GM23338 (cell line): ENCODE measurements at regions not wholly inside any gene's neighbourhood (a gene's known extent, or its start where the extent isn't known, plus 50 kb on each side); places are given as distances from the start of the nearest gene placed in this dataset.
A peak's percentile ranks its signal among the peaks of the same experiment; 100 is the strongest.

Experiments
- ATAC-seq: fragments of 200-7000 bp; cut with Tn5 transposase; 3 replicates; pipeline ENCODE4 v1.9.1; 2020
- DNase-seq: peaks from one replicate; pipeline ENCODE4 v3.0.0-alpha.2; 2015; ENCODE audit warnings: low spot score
- H2AFZ ChIP-seq: fragments of 200-600 bp; sonication (generic); 2 replicates; pipeline ENCODE4 v1.8.0; 2016; ENCODE audit warnings: antibody characterized with exemption, mild to moderate bottlenecking, moderate library complexity
- H3F3A ChIP-seq: fragments of 200-600 bp; sonication (generic); replicated peaks from 2 replicates; pipeline ENCODE4 v1.8.0; 2017; ENCODE audit warnings: antibody characterized with exemption, mixed run types, low read depth
- H3K27ac ChIP-seq: fragments of 200-600 bp; sonication (generic); 2 replicates; pipeline ENCODE4 v1.6.1; 2016; ENCODE audit warnings: low read depth
- H3K27me3 ChIP-seq: fragments of 200-600 bp; sonication (generic); 2 replicates; pipeline ENCODE4 v1.8.0; 2016; ENCODE audit warnings: mild to moderate bottlenecking, mixed run types, moderate library complexity; ENCODE audit not compliant: insufficient read depth
- H3K36me3 ChIP-seq: fragments of 200-600 bp; sonication (generic); 2 replicates; pipeline ENCODE4 v1.8.0; 2016; ENCODE audit warnings: mild to moderate bottlenecking; ENCODE audit not compliant: insufficient read depth
- H3K4me1 ChIP-seq: fragments of 200-600 bp; sonication (generic); 2 replicates; pipeline ENCODE4 v1.8.0; 2016; ENCODE audit warnings: mild to moderate bottlenecking, moderate library complexity; ENCODE audit not compliant: insufficient read depth
- H3K4me2 ChIP-seq: fragments of 200-600 bp; sonication (generic); 2 replicates; pipeline ENCODE4 v1.7.1; 2017; ENCODE audit warnings: mixed run types
- H3K4me3 ChIP-seq: fragments of 200-600 bp; sonication (generic); 2 replicates; pipeline ENCODE4 v1.6.1; 2016; ENCODE audit warnings: mixed run types
- H3K79me2 ChIP-seq: fragments of 200-600 bp; sonication (generic); replicated peaks from 2 replicates; pipeline ENCODE4 v1.8.0; 2017; ENCODE audit warnings: mild to moderate bottlenecking; ENCODE audit not compliant: insufficient read depth
- H3K9me2 ChIP-seq: fragments of 200-600 bp; sonication (generic); 2 replicates; pipeline ENCODE4 v1.8.0; 2017; ENCODE audit not compliant: insufficient read depth
- H4K20me1 ChIP-seq: fragments of 200-600 bp; sonication (generic); replicated peaks from 2 replicates; pipeline ENCODE4 v1.8.0; 2017; ENCODE audit warnings: mild to moderate bottlenecking; ENCODE audit not compliant: insufficient read depth
- H3K27ac Mint-ChIP-seq: 2 replicates; pipeline ENCODE4 v1.8.0; 2020; ENCODE audit warnings: inconsistent platforms, mild to moderate bottlenecking, moderate library complexity, mixed read lengths
- H3K27me3 Mint-ChIP-seq: 3 replicates; pipeline ENCODE4 v1.8.0; 2022; ENCODE audit warnings: low read depth, mild to moderate bottlenecking, moderate library complexity, mixed read lengths, inconsistent platforms; ENCODE audit not compliant: insufficient read depth, poor library complexity
- H3K36me3 Mint-ChIP-seq: 3 replicates; pipeline ENCODE4 v1.8.0; 2021; ENCODE audit warnings: low read depth, mild to moderate bottlenecking, inconsistent platforms, moderate library complexity, mixed read lengths
- H3K4me1 Mint-ChIP-seq: 3 replicates; pipeline ENCODE4 v1.8.0; 2020; ENCODE audit warnings: mild to moderate bottlenecking, inconsistent platforms, mixed read lengths
- H3K4me3 Mint-ChIP-seq: 3 replicates; pipeline ENCODE4 v1.8.0; 2021; ENCODE audit warnings: moderate library complexity, mild to moderate bottlenecking, inconsistent platforms, mixed read lengths
- H3K9me3 Mint-ChIP-seq: 3 replicates; pipeline ENCODE4 v1.8.0; 2020; ENCODE audit warnings: moderate library complexity, mild to moderate bottlenecking, inconsistent platforms, mixed read lengths
- CREB1 ChIP-seq: fragments of 250-450 bp; sonication (Bioruptor Pico); IDR thresholded peaks from 2 replicates; pipeline ENCODE4 v1.5.0; 2020; ENCODE audit warnings: low read depth, mild to moderate bottlenecking, moderate library complexity
- EZH2 ChIP-seq: fragments of 200-600 bp; sonication (generic); IDR thresholded peaks from one replicate; pipeline ENCODE4 v1.8.0; 2017; ENCODE audit warnings: antibody characterized with exemption, mild to moderate bottlenecking, low read depth; ENCODE audit not compliant: unreplicated experiment
- EZH2phosphoT487 ChIP-seq: fragments of 200-600 bp; sonication (generic); IDR thresholded peaks from one replicate; pipeline ENCODE4 v1.8.1; 2018; ENCODE audit warnings: antibody characterized with exemption; ENCODE audit not compliant: unreplicated experiment
- JUNB ChIP-seq: IDR thresholded peaks from one replicate; pipeline ENCODE4 v1.6.1; 2016; ENCODE audit warnings: antibody characterized with exemption; ENCODE audit not compliant: unreplicated experiment
- NANOG ChIP-seq: IDR thresholded peaks from 2 replicates; pipeline ENCODE4 v1.6.1; 2016; ENCODE audit warnings: antibody characterized with exemption, borderline replicate concordance
- POLR2AphosphoS5 ChIP-seq: IDR thresholded peaks from 2 replicates; pipeline ENCODE4 v1.6.1; 2016; ENCODE audit warnings: antibody characterized with exemption, low read depth
- STAT1 ChIP-seq: IDR thresholded peaks from one replicate; pipeline ENCODE4 v1.6.1; 2016; ENCODE audit warnings: antibody characterized with exemption; ENCODE audit not compliant: unreplicated experiment
- ZNF114 ChIP-seq: fragments of 250-450 bp; sonication (Bioruptor Pico); IDR thresholded peaks from 2 replicates; pipeline ENCODE4 v1.5.0; 2020; ENCODE audit warnings: mild to moderate bottlenecking, moderate library complexity
- ZNF331 ChIP-seq: fragments of 250-450 bp; sonication (Bioruptor Pico); IDR thresholded peaks from 2 replicates; pipeline ENCODE4 v1.5.0; 2020; ENCODE audit warnings: low read depth, mild to moderate bottlenecking, moderate library complexity
- TF ChIP-seq, protein P1 (sequence below): IDR thresholded peaks from one replicate; pipeline ENCODE4 v1.6.1; 2018; ENCODE audit warnings: antibody characterized with exemption; ENCODE audit not compliant: unreplicated experiment
- TF ChIP-seq, protein P2 (sequence below): IDR thresholded peaks from 2 replicates; pipeline ENCODE4 v1.6.1; 2016; ENCODE audit warnings: antibody characterized with exemption
- TF ChIP-seq, protein P3 (sequence below): fragments of 250-450 bp; sonication (Bioruptor Pico); IDR thresholded peaks from 2 replicates; pipeline ENCODE4 v1.5.0; 2020; ENCODE audit warnings: mild to moderate bottlenecking, moderate library complexity

DNA sequence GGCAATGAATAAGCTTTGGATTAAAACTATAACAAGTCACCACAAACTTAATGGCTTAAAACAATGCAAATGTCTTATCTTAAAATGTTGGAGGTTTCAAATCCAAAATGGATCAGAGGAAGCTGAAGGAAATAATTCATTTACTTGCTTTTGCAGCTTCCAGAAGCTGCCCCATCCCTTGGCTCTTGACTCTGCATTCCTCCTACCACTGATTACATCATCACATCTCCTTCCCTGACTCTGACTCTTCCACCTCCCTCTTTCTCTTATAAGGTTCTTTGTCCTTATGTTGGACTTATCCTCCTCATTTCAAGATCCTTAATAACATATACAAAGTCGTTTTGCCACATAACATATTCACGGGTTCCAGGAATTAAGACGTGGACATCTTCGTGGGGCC lies 982.8 kb upstream of the ROBO1 start:
- no peaks in the 10 kb centered on the region for H3K9me2 ChIP-seq
- no peak overlapping the region for H3K4me3 ChIP-seq
- no peaks in the 10 kb centered on the region for H3F3A ChIP-seq
- Mint-ChIP-seq H3K4me1 (peaks cover 28% of the 10 kb centered on the region), H3K9me3 (no peaks in the 10 kb centered on the region), H3K36me3 (no peaks in the 10 kb centered on the region), H3K4me3 (no peak overlapping the region), H3K27ac (no peak overlapping the region; the same call in 1 of the 2 replicates), H3K27me3 (no peaks in the 10 kb centered on the region)
- H3K27ac ChIP-seq: no peak overlapping the region
- peaks cover 23% of the 10 kb centered on the region for H3K4me1 ChIP-seq
- H2AFZ ChIP-seq: peak overlapping the region; percentile 67; the same call in 1 of the 2 replicates
- no peak for DNase-seq
- no peaks in the 10 kb centered on the region for H4K20me1 ChIP-seq
- H3K27me3 ChIP-seq: no peaks in the 10 kb centered on the region
- no peak overlapping the region for H3K4me2 ChIP-seq
- H3K79me2 ChIP-seq: no peaks in the 10 kb centered on the region
- no peak for TF ChIP-seq STAT1
- TF ChIP-seq ZNF114 (CRISPR knock-in tag): no peak
- no peak for TF ChIP-seq POLR2AphosphoS5
- no peak for ATAC-seq
- H3K36me3 ChIP-seq: no peaks in the 10 kb centered on the region

DNA sequence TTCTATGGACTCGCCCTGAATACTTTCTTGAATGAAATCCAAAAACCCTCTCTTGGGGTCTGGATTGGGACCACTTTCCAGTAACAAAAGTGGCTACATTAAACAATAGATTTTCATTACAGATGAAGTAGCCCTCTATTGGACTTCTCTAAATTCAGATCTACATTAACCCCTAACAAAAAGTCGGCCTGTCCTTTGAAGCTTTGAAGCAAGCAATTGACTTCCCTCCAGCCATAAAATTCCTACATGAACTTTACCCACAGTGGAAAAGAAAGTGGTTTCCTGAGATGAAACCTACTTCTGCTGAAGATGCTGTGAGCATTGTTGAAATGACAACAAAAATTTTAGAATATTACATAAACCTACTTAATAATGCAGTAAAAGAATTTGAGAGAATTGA lies 967.1 kb upstream of the ROBO1 start:
- no peak overlapping the region for H3K4me3 ChIP-seq
- H3K79me2 ChIP-seq: no peaks in the 10 kb centered on the region
- Mint-ChIP-seq H3K27ac (no peak overlapping the region), H3K9me3 (peaks cover 7% of the 10 kb centered on the region; the same call in 1 of the 3 replicates), H3K36me3 (0 out of 3 replicates have a peak, but pooled peaks cover 2% of the 10 kb centered on the region), H3K4me3 (no peak overlapping the region), H3K4me1 (no peaks in the 10 kb centered on the region), H3K27me3 (no peaks in the 10 kb centered on the region)
- H3K9me2 ChIP-seq: no peaks in the 10 kb centered on the region
- H4K20me1 ChIP-seq: no peaks in the 10 kb centered on the region
- DNase-seq: no peak
- no peaks in the 10 kb centered on the region for H3K36me3 ChIP-seq
- no peak overlapping the region for H3K4me2 ChIP-seq
- H3K4me1 ChIP-seq: no peaks in the 10 kb centered on the region
- no peak overlapping the region for H2AFZ ChIP-seq
- no peak for ATAC-seq
- no peak overlapping the region for H3K27ac ChIP-seq
- H3K27me3 ChIP-seq: no peaks in the 10 kb centered on the region
- no peaks in the 10 kb centered on the region for H3F3A ChIP-seq
- TF ChIP-seq CREB1 (CRISPR knock-in tag) (no peak), POLR2AphosphoS5 (no peak), ZNF331 (CRISPR knock-in tag) (no peak), JUNB (no peak), EZH2 (no peak), STAT1 (no peak), EZH2phosphoT487 (no peak), ZNF114 (CRISPR knock-in tag) (no peak), NANOG (no peak)
- TF ChIP-seq, protein P1, sequence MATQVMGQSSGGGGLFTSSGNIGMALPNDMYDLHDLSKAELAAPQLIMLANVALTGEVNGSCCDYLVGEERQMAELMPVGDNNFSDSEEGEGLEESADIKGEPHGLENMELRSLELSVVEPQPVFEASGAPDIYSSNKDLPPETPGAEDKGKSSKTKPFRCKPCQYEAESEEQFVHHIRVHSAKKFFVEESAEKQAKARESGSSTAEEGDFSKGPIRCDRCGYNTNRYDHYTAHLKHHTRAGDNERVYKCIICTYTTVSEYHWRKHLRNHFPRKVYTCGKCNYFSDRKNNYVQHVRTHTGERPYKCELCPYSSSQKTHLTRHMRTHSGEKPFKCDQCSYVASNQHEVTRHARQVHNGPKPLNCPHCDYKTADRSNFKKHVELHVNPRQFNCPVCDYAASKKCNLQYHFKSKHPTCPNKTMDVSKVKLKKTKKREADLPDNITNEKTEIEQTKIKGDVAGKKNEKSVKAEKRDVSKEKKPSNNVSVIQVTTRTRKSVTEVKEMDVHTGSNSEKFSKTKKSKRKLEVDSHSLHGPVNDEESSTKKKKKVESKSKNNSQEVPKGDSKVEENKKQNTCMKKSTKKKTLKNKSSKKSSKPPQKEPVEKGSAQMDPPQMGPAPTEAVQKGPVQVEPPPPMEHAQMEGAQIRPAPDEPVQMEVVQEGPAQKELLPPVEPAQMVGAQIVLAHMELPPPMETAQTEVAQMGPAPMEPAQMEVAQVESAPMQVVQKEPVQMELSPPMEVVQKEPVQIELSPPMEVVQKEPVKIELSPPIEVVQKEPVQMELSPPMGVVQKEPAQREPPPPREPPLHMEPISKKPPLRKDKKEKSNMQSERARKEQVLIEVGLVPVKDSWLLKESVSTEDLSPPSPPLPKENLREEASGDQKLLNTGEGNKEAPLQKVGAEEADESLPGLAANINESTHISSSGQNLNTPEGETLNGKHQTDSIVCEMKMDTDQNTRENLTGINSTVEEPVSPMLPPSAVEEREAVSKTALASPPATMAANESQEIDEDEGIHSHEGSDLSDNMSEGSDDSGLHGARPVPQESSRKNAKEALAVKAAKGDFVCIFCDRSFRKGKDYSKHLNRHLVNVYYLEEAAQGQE: no peak
- TF ChIP-seq, protein P2, sequence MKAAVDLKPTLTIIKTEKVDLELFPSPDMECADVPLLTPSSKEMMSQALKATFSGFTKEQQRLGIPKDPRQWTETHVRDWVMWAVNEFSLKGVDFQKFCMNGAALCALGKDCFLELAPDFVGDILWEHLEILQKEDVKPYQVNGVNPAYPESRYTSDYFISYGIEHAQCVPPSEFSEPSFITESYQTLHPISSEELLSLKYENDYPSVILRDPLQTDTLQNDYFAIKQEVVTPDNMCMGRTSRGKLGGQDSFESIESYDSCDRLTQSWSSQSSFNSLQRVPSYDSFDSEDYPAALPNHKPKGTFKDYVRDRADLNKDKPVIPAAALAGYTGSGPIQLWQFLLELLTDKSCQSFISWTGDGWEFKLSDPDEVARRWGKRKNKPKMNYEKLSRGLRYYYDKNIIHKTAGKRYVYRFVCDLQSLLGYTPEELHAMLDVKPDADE: no peak
- TF ChIP-seq, protein P3, sequence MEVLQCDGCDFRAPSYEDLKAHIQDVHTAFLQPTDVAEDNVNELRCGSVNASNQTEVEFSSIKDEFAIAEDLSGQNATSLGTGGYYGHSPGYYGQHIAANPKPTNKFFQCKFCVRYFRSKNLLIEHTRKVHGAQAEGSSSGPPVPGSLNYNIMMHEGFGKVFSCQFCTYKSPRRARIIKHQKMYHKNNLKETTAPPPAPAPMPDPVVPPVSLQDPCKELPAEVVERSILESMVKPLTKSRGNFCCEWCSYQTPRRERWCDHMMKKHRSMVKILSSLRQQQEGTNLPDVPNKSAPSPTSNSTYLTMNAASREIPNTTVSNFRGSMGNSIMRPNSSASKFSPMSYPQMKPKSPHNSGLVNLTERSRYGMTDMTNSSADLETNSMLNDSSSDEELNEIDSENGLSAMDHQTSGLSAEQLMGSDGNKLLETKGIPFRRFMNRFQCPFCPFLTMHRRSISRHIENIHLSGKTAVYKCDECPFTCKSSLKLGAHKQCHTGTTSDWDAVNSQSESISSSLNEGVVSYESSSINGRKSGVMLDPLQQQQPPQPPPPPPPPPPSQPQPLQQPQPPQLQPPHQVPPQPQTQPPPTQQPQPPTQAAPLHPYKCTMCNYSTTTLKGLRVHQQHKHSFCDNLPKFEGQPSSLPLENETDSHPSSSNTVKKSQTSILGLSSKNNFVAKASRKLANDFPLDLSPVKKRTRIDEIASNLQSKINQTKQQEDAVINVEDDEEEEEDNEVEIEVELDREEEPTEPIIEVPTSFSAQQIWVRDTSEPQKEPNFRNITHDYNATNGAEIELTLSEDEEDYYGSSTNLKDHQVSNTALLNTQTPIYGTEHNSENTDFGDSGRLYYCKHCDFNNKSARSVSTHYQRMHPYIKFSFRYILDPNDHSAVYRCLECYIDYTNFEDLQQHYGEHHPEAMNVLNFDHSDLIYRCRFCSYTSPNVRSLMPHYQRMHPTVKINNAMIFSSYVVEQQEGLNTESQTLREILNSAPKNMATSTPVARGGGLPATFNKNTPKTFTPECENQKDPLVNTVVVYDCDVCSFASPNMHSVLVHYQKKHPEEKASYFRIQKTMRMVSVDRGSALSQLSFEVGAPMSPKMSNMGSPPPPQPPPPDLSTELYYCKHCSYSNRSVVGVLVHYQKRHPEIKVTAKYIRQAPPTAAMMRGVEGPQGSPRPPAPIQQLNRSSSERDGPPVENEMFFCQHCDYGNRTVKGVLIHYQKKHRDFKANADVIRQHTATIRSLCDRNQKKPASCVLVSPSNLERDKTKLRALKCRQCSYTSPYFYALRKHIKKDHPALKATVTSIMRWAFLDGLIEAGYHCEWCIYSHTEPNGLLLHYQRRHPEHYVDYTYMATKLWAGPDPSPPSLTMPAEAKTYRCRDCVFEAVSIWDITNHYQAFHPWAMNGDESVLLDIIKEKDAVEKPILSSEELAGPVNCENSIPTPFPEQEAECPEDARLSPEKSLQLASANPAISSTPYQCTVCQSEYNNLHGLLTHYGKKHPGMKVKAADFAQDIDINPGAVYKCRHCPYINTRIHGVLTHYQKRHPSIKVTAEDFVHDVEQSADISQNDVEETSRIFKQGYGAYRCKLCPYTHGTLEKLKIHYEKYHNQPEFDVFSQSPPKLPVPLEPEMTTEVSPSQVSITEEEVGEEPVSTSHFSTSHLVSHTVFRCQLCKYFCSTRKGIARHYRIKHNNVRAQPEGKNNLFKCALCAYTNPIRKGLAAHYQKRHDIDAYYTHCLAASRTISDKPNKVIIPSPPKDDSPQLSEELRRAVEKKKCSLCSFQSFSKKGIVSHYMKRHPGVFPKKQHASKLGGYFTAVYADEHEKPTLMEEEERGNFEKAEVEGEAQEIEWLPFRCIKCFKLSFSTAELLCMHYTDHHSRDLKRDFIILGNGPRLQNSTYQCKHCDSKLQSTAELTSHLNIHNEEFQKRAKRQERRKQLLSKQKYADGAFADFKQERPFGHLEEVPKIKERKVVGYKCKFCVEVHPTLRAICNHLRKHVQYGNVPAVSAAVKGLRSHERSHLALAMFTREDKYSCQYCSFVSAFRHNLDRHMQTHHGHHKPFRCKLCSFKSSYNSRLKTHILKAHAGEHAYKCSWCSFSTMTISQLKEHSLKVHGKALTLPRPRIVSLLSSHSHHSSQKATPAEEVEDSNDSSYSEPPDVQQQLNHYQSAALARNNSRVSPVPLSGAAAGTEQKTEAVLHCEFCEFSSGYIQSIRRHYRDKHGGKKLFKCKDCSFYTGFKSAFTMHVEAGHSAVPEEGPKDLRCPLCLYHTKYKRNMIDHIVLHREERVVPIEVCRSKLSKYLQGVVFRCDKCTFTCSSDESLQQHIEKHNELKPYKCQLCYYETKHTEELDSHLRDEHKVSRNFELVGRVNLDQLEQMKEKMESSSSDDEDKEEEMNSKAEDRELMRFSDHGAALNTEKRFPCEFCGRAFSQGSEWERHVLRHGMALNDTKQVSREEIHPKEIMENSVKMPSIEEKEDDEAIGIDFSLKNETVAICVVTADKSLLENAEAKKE (CRISPR knock-in tag): no peak
